Osteoblast (primary cell): ENCODE measurements at regions not wholly inside any gene's neighbourhood (a gene's known extent, or its start where the extent isn't known, plus 50 kb on each side); places are given as distances from the start of the nearest gene placed in this dataset.

Experiments used
- DNase-seq: peaks from one replicate; pipeline ENCODE4 v3.0.0; 2011; ENCODE audit warnings: low spot score, mixed read lengths; ENCODE audit not compliant: insufficient read length; ENCODE audit errors: missing footprints
- H2AFZ ChIP-seq: 2 replicates; pipeline ENCODE4 v1.6.0; 2011; ENCODE audit warnings: mild to moderate bottlenecking, low read length
- H3K27ac ChIP-seq: 2 replicates; pipeline ENCODE4 v1.5.1; 2011; ENCODE audit warnings: mild to moderate bottlenecking, low read depth, low read length, moderate library complexity
- H3K27me3 ChIP-seq: 2 replicates; pipeline ENCODE4 v1.6.0; 2012; ENCODE audit warnings: mild to moderate bottlenecking, control low read depth, inconsistent platforms, low read length, moderate library complexity; ENCODE audit not compliant: insufficient read depth
- H3K36me3 ChIP-seq: 2 replicates; pipeline ENCODE4 v1.5.1; 2011; ENCODE audit warnings: mild to moderate bottlenecking, low read length, control low read depth, moderate library complexity; ENCODE audit not compliant: insufficient read depth
- H3K4me1 ChIP-seq: 2 replicates; pipeline ENCODE4 v1.5.1; 2011; ENCODE audit warnings: mild to moderate bottlenecking, low read length, control low read depth, moderate library complexity; ENCODE audit not compliant: insufficient read depth
- H3K4me2 ChIP-seq: 2 replicates; pipeline ENCODE4 v1.6.0; 2011; ENCODE audit warnings: mild to moderate bottlenecking, low read length; ENCODE audit not compliant: insufficient read depth
- H3K4me3 ChIP-seq: fragments of 200-600 bp; sonication (generic); 3 replicates; pipeline ENCODE4 v1.5.1; 2012; ENCODE audit warnings: mild to moderate bottlenecking, low read length, inconsistent platforms; ENCODE audit not compliant: insufficient read depth
- H3K79me2 ChIP-seq: 2 replicates; pipeline ENCODE4 v1.6.0; 2012; ENCODE audit warnings: mild to moderate bottlenecking, low read length, control low read depth, inconsistent platforms; ENCODE audit not compliant: insufficient read depth
- H3K9me3 ChIP-seq: 2 replicates; pipeline ENCODE4 v1.5.1; 2011; ENCODE audit warnings: low read depth, low read length, control low read depth
- H4K20me1 ChIP-seq: 2 replicates; pipeline ENCODE4 v1.6.0; 2012; ENCODE audit warnings: mild to moderate bottlenecking, low read length, control low read depth; ENCODE audit not compliant: insufficient read depth
- CTCF ChIP-seq: IDR thresholded peaks from 2 replicates; pipeline ENCODE4 v1.5.1; 2011; ENCODE audit warnings: mild to moderate bottlenecking, low read depth, low read length, moderate library complexity; ENCODE audit errors: extremely low read depth

GRCh38 chr9:95722141-95722540 lies 153.3 kb upstream of the ERCC6L2 start:
- Histone ChIP-seq H3K27ac (no peak overlapping the region), H3K4me3 (no peak overlapping the region)

GRCh38 chr9:95721061-95721531 lies 154.4 kb upstream of the ERCC6L2 start:
- H3K27ac ChIP-seq, result no peak overlapping the region
- no peaks in the 10 kb centered on the region for H3K4me1 ChIP-seq
- no peak overlapping the region for H2AFZ ChIP-seq
- no peak overlapping the region for H3K4me2 ChIP-seq
- no peak for TF ChIP-seq CTCF
- H4K20me1 ChIP-seq, result no peaks in the 10 kb centered on the region
- DNase-seq, result no peak
- no peaks in the 10 kb centered on the region for H3K9me3 ChIP-seq
- no peaks in the 10 kb centered on the region for H3K36me3 ChIP-seq
- H3K79me2 ChIP-seq, result no peaks in the 10 kb centered on the region
- peaks cover 18% of the 10 kb centered on the region for H3K27me3 ChIP-seq
- H3K4me3 ChIP-seq, result no peak overlapping the region

More at GRCh38 chr9:95722141-95722540, 153.3 kb upstream of the ERCC6L2 start:
- no peaks in the 10 kb centered on the region for H3K9me3 ChIP-seq
- no peaks in the 10 kb centered on the region for H3K79me2 ChIP-seq
- no peaks in the 10 kb centered on the region for H3K4me1 ChIP-seq
- no peaks in the 10 kb centered on the region for H4K20me1 ChIP-seq
- peaks cover 18% of the 10 kb centered on the region for H3K27me3 ChIP-seq
- no peak overlapping the region for H2AFZ ChIP-seq
- no peak for TF ChIP-seq CTCF
- no peak for DNase-seq
- H3K4me2 ChIP-seq, result no peak overlapping the region
- H3K36me3 ChIP-seq, result no peaks in the 10 kb centered on the region

GRCh38 chr9:95720496-95720895 lies 155.0 kb upstream of the ERCC6L2 start:
- Histone ChIP-seq H2AFZ (no peak overlapping the region), H3K27ac (no peak overlapping the region), H4K20me1 (no peaks in the 10 kb centered on the region)

GRCh38 chr9:95719354-95719753 lies 156.1 kb upstream of the ERCC6L2 start:
- no peak overlapping the region for H3K4me3 ChIP-seq
- no peaks in the 10 kb centered on the region for H3K4me1 ChIP-seq
- H3K36me3 ChIP-seq, result no peaks in the 10 kb centered on the region
- H3K27ac ChIP-seq, result no peak overlapping the region
- no peaks in the 10 kb centered on the region for H4K20me1 ChIP-seq
- no peak overlapping the region for H3K4me2 ChIP-seq
- H3K79me2 ChIP-seq, result no peaks in the 10 kb centered on the region
- no peaks in the 10 kb centered on the region for H3K9me3 ChIP-seq
- DNase-seq, result no peak
- no peak for TF ChIP-seq CTCF
- H3K27me3 ChIP-seq, result peaks cover 12% of the 10 kb centered on the region
- no peak overlapping the region for H2AFZ ChIP-seq

More at GRCh38 chr9:95720496-95720895, 155.0 kb upstream of the ERCC6L2 start:
- Histone ChIP-seq H3K9me3 (no peaks in the 10 kb centered on the region), H3K36me3 (no peaks in the 10 kb centered on the region), H3K27me3 (peaks cover 18% of the 10 kb centered on the region), H3K4me1 (no peaks in the 10 kb centered on the region), H3K79me2 (no peaks in the 10 kb centered on the region), H3K4me3 (no peak overlapping the region), H3K4me2 (no peak overlapping the region)
- TF ChIP-seq CTCF, result no peak
- DNase-seq, result no peak
